ENCODE measurements at regions not wholly inside any gene's neighbourhood (a gene's known extent, or its start where the extent isn't known, plus 50 kb on each side); places are given as distances from the start of the nearest gene placed in this dataset.

DNA sequence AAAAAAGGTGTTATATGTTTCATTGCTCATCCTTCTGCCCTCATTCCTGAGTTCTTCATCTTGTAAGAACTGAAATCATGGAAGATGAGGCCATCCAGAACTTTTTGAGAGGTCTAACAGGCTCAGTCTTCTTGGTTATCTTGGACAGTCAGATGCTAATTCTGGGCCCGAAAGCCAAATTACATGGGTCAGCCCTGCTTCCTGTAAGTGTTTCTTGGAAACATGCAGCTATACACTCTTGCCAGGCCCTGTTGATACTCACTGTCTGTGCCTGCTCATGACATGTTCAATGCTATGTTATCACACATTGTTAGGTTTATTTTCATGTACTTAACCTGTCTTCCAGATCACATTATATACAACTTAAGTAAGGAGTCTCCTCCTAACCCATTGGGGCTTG is 542.5 kb downstream of the NUF2 start:
- Histone ChIP-seq H3K9me3 (replicated peaks) (peaks cover 24% of the 10 kb centered on the region), H3K36me3 (no peaks in the 10 kb centered on the region), H3K4me1 (no peaks in the 10 kb centered on the region), H3K27ac (replicated peaks) (no peak overlapping the region), H3K27me3 (ENCODE audit: low read depth) (no peaks in the 10 kb centered on the region), H3K4me3 (no peak overlapping the region)
- TF ChIP-seq, protein P1, sequence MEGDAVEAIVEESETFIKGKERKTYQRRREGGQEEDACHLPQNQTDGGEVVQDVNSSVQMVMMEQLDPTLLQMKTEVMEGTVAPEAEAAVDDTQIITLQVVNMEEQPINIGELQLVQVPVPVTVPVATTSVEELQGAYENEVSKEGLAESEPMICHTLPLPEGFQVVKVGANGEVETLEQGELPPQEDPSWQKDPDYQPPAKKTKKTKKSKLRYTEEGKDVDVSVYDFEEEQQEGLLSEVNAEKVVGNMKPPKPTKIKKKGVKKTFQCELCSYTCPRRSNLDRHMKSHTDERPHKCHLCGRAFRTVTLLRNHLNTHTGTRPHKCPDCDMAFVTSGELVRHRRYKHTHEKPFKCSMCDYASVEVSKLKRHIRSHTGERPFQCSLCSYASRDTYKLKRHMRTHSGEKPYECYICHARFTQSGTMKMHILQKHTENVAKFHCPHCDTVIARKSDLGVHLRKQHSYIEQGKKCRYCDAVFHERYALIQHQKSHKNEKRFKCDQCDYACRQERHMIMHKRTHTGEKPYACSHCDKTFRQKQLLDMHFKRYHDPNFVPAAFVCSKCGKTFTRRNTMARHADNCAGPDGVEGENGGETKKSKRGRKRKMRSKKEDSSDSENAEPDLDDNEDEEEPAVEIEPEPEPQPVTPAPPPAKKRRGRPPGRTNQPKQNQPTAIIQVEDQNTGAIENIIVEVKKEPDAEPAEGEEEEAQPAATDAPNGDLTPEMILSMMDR (IDR thresholded peaks at IDR 0.05; ENCODE audit: borderline replicate concordance) = no peak
- intact Hi-C loops (cut with micrococcal nuclease) = no loop called here
- DNase-seq = no peak

- Histone ChIP-seq H3K4me3 (no peak overlapping the region), H3K4me1 (no peaks in the 10 kb centered on the region), H3K27ac (replicated peaks) (peak overlapping the region; percentile 30), H3K27me3 (ENCODE audit: low read depth) (no peaks in the 10 kb centered on the region), H3K9me3 (replicated peaks) (peaks cover 22% of the 10 kb centered on the region), H3K36me3 (no peaks in the 10 kb centered on the region)
- no peak for DNase-seq
- intact Hi-C loops (cut with micrococcal nuclease) = no loop called here
- TF ChIP-seq, protein P1 (IDR thresholded peaks at IDR 0.05; ENCODE audit: borderline replicate concordance) = no peak
Observed at GRCh38 chr1:163866564-163866963, 544.8 kb downstream of the NUF2 start.

DNA sequence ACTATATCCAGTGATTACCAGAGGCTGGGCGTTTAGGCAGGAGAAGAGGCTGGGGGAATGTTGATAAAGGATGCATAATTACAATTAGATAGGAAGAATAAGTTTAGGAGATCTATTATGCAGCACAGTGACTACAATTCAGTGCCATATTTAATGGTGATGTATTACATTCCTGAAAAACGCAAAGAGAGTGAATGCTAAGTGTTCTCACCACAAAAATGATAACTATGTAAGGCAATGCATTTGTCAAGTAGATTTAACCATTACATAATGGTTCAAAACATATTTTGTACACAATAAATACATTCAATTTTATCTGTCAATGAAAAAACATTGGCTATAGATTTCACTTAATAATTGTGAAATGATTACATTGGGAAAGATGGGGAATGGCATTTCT is 548.9 kb downstream of the NUF2 start:
- Histone ChIP-seq H3K36me3 (no peaks in the 10 kb centered on the region), H3K27me3 (ENCODE audit: low read depth) (no peaks in the 10 kb centered on the region), H3K4me1 (no peaks in the 10 kb centered on the region), H3K9me3 (replicated peaks) (peaks cover 12% of the 10 kb centered on the region), H3K4me3 (no peak overlapping the region), H3K27ac (replicated peaks) (no peak overlapping the region)
- DNase-seq = no peak
- TF ChIP-seq, protein P1 (IDR thresholded peaks at IDR 0.05; ENCODE audit: borderline replicate concordance) = no peak
- intact Hi-C loops (cut with micrococcal nuclease) = no loop called here

DNA sequence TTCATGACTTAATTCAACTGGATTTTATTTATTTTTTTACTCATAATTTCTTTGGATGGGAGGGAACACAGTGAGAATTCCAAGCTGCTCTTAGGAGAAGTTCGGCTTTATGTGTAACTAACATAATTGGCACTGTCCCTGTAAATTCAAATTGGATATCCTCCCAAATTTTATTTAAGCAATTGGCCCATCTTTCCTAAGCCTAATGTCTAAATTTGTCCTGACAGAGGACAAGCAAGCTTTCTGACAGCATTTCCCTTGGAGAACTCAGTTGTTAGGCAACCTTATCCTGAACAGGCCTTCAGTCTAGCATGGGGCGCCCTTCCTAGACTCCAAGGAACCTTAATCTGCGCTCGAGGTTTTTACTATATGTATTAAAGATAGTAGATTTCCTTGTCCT is 550.3 kb downstream of the NUF2 start:
- Histone ChIP-seq H3K4me1 (peaks cover 10% of the 10 kb centered on the region), H3K27me3 (ENCODE audit: low read depth) (no peaks in the 10 kb centered on the region), H3K9me3 (replicated peaks) (peaks cover 12% of the 10 kb centered on the region), H3K36me3 (no peaks in the 10 kb centered on the region), H3K4me3 (no peak overlapping the region), H3K27ac (replicated peaks) (peak overlapping the region; percentile 25)
- DNase-seq = no peak
- TF ChIP-seq, protein P1 (IDR thresholded peaks at IDR 0.05; ENCODE audit: borderline replicate concordance) = no peak
- intact Hi-C loops (cut with micrococcal nuclease) = no loop called here

- Histone ChIP-seq H3K36me3 (no peaks in the 10 kb centered on the region), H3K4me1 (peaks cover 10% of the 10 kb centered on the region), H3K4me3 (no peak overlapping the region), H3K27me3 (ENCODE audit: low read depth) (no peaks in the 10 kb centered on the region), H3K9me3 (replicated peaks) (peaks cover 3% of the 10 kb centered on the region), H3K27ac (replicated peaks) (no peak overlapping the region)
- intact Hi-C loops (cut with micrococcal nuclease) = no loop called here
- TF ChIP-seq, protein P1 (IDR thresholded peaks at IDR 0.05; ENCODE audit: borderline replicate concordance) = peak; percentile 31
- no peak for DNase-seq
Observed at GRCh38 chr1:163874070-163874469, 552.3 kb downstream of the NUF2 start.
